WTC11 (cell line): ENCODE measurements at regions not wholly inside any gene's neighbourhood (a gene's known extent, or its start where the extent isn't known, plus 50 kb on each side); places are given as distances from the start of the nearest gene placed in this dataset.
"Not testable (repeated sequence)": the region's sequence is repeated elsewhere in the genome, so short reads cannot be mapped to it uniquely, and the experiment has no call there.

ENCODE experiments used
- MAX ChIP-seq: sonication (generic); formaldehyde crosslinking; IDR thresholded peaks from 2 replicates; pipeline ENCODE4 v1.8.0; 2022; ENCODE audit warnings: mild to moderate bottlenecking, missing genetic modification reagents
- ZBTB21 ChIP-seq: sonication (generic); formaldehyde crosslinking; IDR thresholded peaks from 2 replicates; pipeline ENCODE4 v1.8.1; 2023; ENCODE audit warnings: mild to moderate bottlenecking, missing genetic modification reagents, borderline replicate concordance

GRCh38 chr16:29132444-29132843, 147.6 kb downstream of the LAT start:
- not testable (repeated sequence) for TF ChIP-seq ZBTB21, MAX (CRISPR knock-in tag)
